ENCODE measurements at regions not wholly inside any gene's neighbourhood (a gene's known extent, or its start where the extent isn't known, plus 50 kb on each side); places are given as distances from the start of the nearest gene placed in this dataset.

- no peak for TF ChIP-seq GATA3 (IDR thresholded peaks at IDR 0.05; ENCODE audit: low read depth, low read length)
- TF ChIP-seq GATA2 (IDR thresholded peaks at IDR 0.05; ENCODE audit: low read depth, low read length), result no peak
These were observed 770.1 kb upstream of the PCDH20 start for GRCh38 chr13:62185631-62186255.
